Activated T-cell treated with anti-CD3 and anti-CD28 coated beads for 4 hours (primary cell): ENCODE measurements at regions not wholly inside any gene's neighbourhood (a gene's known extent, or its start where the extent isn't known, plus 50 kb on each side); places are given as distances from the start of the nearest gene placed in this dataset.
"Not testable (repeated sequence)": the region's sequence is repeated elsewhere in the genome, so short reads cannot be mapped to it uniquely, and the experiment has no call there.

Experiments
- DNase-seq: peaks from one replicate; pipeline ENCODE4 v3.0.0-alpha.2; 2020

GRCh38 chr14:22131749-22132476, 457.1 kb downstream of the DAD1 start:
- DNase-seq: no peak

- no peak for DNase-seq
These were observed 450.5 kb upstream of the OR4E1 start for GRCh38 chr14:22124073-22124613.

GRCh38 chr14:22122829-22123560, 449.4 kb upstream of the OR4E1 start:
- DNase-seq: no peak

GRCh38 chr14:22122227-22122818, 448.7 kb upstream of the OR4E1 start:
- no peak for DNase-seq

GRCh38 chr14:22118899-22119477, 445.4 kb upstream of the OR4E1 start:
- DNase-seq: no peak

GRCh38 chr14:22113401-22113800, 439.8 kb upstream of the OR4E1 start:
- no peak for DNase-seq

GRCh38 chr14:22112004-22112403, 438.4 kb upstream of the OR4E1 start:
- DNase-seq: peak; percentile 28

- no peak for DNase-seq
These were observed 434.1 kb upstream of the OR4E1 start for GRCh38 chr14:22107753-22108152.

GRCh38 chr14:22106700-22107697, 433.4 kb upstream of the OR4E1 start:
- no peak for DNase-seq

- DNase-seq: no peak
These were observed 432.0 kb upstream of the OR4E1 start for GRCh38 chr14:22105624-22106006.

GRCh38 chr14:22105006-22105623, 431.5 kb upstream of the OR4E1 start:
- DNase-seq: no peak

- DNase-seq: not testable (repeated sequence)
These were observed 427.1 kb upstream of the OR4E1 start for GRCh38 chr14:22100764-22101120.

GRCh38 chr14:22099942-22100763, 426.5 kb upstream of the OR4E1 start:
- DNase-seq: peak; percentile 13

GRCh38 chr14:22098435-22098834, 424.8 kb upstream of the OR4E1 start:
- DNase-seq: no peak

- no peak for DNase-seq
These were observed 424.1 kb upstream of the OR4E1 start for GRCh38 chr14:22097586-22098292.

- DNase-seq: no peak
These were observed 423.5 kb upstream of the OR4E1 start for GRCh38 chr14:22097072-22097471.

GRCh38 chr14:22096514-22096895, 422.9 kb upstream of the OR4E1 start:
- DNase-seq: no peak

GRCh38 chr14:22095860-22096513, 422.4 kb upstream of the OR4E1 start:
- DNase-seq: no peak

GRCh38 chr14:22089940-22090339, 416.3 kb upstream of the OR4E1 start:
- no peak for DNase-seq
